Fibroblast of the conjunctiva (primary cell): ENCODE measurements at regions not wholly inside any gene's neighbourhood (a gene's known extent, or its start where the extent isn't known, plus 50 kb on each side); places are given as distances from the start of the nearest gene placed in this dataset.

Experiments
- DNase-seq: peaks from one replicate; pipeline ENCODE4 v3.0.0-alpha.2; 2010; ENCODE audit warnings: low read depth

GRCh38 chr9:93829271-93830011, 125.7 kb downstream of the BARX1 start:
- DNase-seq: no peak

DNA sequence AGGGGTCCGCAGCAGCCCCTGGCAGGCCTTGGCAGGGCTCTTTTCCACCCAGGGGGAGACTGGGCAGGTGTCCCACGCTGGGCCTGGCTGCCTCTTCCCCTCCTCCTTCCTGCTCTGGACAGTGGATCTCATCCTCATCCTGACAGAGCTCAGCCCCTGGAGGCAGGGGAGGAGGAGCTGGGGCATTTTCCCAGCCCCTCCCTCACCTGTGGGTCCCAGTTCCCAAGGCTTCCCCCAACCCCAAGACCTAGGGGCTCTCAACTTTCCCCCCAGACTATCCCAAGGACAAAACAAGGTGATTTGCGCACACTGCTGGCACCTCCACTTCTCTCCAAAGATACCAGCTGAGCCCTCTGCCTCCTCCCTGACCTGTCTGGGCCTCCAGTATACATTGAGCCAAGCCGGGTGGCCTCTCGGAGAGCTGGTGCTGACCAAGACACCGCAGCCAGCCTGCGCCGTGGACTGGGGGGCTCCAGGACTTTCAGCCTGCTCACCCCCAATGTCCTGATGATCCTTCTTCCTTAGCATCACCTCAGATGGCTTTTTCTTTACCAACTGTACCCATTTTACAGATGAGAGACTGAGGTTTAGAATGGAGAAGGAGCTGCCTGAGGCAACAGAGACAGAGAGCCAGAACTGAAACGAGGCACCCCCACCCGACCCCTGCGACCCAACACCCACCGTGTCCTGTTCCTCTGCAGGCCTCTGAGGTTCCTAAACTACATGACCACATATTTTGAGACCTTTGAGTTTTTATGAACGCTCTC, 126.6 kb downstream of the BARX1 start:
- no peak for DNase-seq

GRCh38 chr9:93827545-93828330, 127.4 kb downstream of the BARX1 start:
- peak; percentile 9 for DNase-seq

DNA sequence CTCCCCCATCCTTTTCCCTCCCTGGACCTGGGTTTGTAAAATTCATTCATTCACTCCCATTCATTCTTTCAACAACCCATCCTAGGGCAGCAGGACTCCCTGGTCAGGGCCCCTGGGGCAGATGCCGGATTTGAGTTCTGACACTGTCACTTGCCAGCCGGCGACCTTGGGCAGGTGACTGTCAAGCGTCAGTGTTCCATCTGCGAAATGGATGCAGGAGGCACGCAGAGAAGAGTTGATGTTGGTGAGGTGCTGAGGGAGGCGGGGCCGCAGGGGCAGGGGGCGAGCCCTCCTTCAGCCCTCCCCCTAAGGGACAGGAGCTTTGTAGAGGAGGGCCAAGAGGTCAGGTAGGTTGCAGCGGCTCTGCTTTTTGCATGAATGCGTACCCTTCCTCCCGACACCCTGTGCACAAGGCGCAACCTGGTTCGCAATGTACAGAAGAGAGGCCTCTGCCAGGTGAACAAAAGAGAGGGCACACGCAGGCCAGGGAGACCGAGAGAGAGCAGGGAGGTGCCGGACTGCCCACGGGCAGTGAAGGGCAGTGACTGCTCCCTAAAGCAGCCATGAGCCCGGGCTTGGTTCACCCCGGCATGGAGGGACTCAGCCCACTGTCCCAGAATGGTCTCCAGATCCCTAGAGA, 128.1 kb downstream of the BARX1 start:
- no peak for DNase-seq

DNA sequence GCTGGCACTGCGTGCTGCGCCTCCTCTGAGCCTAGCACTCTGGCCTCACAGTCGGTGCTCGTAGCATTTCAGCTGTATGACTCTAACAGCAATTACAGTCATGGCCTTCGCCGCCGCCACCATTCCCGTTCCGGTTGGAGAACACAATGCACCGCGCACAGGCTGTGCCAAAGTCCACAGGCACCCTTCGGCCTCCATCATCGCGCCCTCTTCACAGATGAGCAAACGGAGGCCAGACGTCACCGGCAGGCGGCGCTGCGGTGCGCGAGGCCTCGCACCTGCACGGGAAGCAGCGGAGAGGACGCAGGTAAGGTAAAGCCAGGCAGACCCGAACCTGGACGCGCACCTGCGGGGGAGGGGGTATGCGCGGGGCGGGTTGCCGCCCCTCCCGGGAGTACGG, 128.9 kb downstream of the BARX1 start:
- no peak for DNase-seq

GRCh38 chr9:93825348-93826115, 129.6 kb downstream of the BARX1 start:
- DNase-seq: no peak

GRCh38 chr9:93824386-93825294, 130.5 kb downstream of the BARX1 start:
- DNase-seq: no peak

- DNase-seq: no peak
These were observed 131.7 kb downstream of the BARX1 start for GRCh38 chr9:93823245-93824072.

GRCh38 chr9:93822229-93822628, 132.9 kb downstream of the BARX1 start:
- no peak for DNase-seq

DNA sequence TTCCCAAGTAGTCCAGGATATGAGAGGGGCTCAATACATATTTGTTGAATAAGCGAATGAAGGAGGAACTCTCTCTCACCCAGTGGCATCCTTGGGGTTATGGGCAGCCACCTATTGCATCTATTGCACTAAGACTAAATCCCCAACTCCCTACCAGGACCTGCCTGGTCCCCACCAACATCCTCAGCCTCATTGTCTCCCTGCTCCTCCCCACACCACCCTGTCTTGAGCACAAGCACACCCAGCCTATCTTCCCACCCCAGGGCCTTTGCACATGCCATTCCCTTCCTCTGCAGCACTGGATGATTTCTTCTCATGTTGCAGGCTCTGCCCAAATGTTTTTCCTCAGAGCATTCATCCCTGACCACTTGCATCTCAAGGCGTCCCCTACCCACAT, 133.8 kb downstream of the BARX1 start:
- DNase-seq: no peak

DNA sequence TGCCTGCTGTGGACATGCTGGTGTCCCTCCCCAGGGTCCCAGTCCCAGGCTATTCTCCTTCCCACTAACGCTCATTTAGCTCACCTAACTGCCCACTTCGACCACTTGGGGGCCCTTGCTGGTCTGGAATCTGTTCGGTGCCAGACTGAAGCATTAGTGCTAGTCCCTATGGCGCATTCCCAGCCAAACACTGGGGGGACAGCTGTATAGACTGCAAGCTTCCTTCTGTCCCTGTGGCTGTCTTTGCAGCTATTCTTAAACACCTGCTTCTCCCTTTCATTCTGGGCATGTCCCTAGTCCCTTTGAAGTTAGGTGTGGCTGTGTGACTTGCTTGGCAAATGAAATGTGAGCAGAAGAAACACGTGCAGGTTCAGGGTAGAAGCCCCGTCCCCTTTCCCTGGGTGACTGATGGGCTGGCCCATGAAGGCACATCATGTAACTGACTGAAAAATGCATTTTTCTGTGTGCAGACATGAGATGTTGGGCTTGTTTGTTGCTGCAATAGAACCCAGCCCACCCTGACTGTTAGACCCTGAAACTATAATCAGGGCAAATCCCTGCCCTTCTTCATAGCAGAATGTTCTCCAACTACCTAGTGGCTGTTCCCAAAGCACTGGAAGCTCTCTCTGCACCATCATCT, 134.4 kb downstream of the BARX1 start:
- DNase-seq: no peak

DNA sequence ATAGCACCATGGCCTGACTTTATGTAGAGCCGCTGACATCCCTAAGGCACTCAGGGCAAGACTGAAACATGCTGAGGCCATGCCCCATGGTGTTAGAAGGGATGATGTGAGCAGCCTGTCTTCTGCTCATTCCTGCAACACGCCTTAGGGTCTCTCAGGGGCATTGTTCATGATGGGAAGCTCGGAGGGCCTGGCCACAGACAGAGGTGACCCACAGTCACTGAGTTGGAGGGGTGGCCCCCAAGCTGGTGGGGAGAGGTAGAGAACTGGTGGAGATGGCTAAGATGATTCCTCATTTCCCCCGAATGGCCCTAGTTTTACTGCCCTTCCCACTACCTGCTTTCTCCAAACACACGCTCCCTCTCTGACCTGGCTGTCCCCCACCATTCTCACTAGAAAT, 135.2 kb downstream of the BARX1 start:
- DNase-seq: no peak

- DNase-seq: no peak
These were observed 136.2 kb downstream of the BARX1 start for GRCh38 chr9:93818827-93819472.

DNA sequence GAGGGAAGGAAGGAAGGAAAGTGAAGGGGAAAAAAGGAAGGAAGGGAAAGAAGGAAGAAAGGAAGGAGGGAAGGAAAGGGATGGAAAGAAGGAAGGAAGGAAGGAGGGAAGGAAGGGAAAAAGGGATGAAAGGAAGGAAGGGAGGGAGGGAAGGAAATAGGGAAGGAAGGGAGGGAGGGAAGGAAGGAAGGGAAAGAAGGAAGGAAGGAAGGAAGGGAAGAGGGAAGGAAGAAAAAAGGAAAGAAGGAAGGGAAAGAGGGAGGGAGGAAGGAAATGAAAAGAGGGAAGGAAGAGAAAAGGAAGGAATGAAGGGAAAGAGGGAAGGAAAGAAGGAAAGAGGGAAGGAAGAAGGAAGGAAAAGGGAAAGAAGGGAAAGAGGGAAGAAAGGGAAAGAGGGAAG, 136.9 kb downstream of the BARX1 start:
- DNase-seq: no peak

- no peak for DNase-seq
These were observed 139.5 kb downstream of the BARX1 start for GRCh38 chr9:93815677-93816076.

DNA sequence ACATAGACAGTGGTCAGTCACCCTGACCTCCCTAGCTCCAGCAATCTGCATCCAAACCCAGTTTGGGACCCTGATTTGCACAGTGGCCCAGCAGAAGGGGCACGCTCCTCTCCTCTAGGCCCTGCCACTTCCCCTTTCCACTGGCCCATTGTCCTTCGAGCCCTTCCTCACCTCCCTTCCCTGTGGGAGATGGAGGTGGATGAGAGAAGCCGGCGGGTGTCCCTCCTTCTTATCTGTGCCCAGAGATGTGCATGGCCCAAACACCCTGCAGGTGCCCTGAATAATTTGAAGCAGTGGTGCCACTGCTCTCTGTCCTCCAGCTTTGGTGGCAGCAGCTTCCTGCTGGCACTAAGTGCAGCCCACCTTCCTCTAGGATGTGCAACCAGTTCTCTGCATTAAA, 140.0 kb downstream of the BARX1 start:
- DNase-seq: no peak

DNA sequence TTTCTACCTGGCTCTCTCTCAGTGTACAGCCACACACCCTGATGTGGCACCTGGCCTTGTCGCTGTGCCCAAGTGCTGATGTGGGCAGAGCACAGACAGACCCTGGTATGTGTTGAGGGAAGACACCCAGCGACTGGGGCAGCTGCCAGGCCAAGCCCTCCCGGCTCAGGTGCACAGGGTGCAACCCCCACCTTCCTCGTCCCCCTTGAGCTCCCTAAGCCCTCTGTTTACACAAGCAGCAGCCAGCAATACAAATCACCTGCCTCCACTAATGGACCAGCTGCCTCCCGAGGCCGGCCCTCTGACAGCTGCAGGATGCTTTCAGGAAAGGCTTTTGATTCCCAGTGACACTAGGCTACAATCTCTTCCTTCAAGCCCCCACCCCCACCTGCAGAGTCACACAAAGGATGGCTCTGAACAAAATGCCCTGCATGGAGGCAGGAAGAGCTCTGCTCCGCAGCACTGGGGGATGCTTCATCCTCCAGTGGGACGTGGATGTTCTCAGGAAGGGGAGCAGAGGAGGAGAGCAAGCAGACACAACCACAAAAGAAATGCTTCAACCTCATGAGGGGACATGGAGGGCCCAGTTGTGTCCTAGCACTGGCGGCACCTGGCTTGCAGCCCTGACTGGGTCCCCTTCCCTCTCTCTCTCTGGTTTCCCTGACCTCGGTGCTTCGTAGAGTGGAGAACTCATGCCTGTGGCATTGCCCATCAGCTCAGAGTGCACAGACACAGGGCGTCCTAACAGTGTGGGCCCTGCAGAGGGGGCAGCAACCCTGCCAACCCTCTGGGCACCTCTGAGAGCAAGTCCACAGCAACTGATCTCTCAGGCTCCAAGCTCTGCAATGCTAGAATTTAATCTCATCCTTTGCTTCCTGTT, 140.8 kb downstream of the BARX1 start:
- no peak for DNase-seq
